ENCODE measurements at regions not wholly inside any gene's neighbourhood (a gene's known extent, or its start where the extent isn't known, plus 50 kb on each side); places are given as distances from the start of the nearest gene placed in this dataset.

- TF ChIP-seq, protein P1, sequence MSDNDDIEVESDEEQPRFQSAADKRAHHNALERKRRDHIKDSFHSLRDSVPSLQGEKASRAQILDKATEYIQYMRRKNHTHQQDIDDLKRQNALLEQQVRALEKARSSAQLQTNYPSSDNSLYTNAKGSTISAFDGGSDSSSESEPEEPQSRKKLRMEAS (IDR thresholded peaks at IDR 0.05): no peak
- no peak for TF ChIP-seq RAD21 (IDR thresholded peaks at IDR 0.05; ENCODE audit: low read depth)
- no peak for TF ChIP-seq REST (IDR thresholded peaks at IDR 0.05; ENCODE audit: low read depth)
- no peak for TF ChIP-seq EP300 (IDR thresholded peaks at IDR 0.05; ENCODE audit: borderline replicate concordance)
- TF ChIP-seq TEAD4 (IDR thresholded peaks at IDR 0.05): no peak
- no peak for TF ChIP-seq TCF12 (IDR thresholded peaks at IDR 0.05; ENCODE audit: low read depth)
- TF ChIP-seq EGR1 (IDR thresholded peaks at IDR 0.05): no peak
- TF ChIP-seq USF1 (IDR thresholded peaks at IDR 0.05): no peak
- no peak for TF ChIP-seq CEBPB (IDR thresholded peaks at IDR 0.05)
Measured at GRCh38 chr21:27817902-27818623, 851.2 kb upstream of the ADAMTS5 start.

Measured in Ishikawa (cell line).